ENCODE measurements at regions not wholly inside any gene's neighbourhood (a gene's known extent, or its start where the extent isn't known, plus 50 kb on each side); places are given as distances from the start of the nearest gene placed in this dataset.
"Not testable (repeated sequence)": the region's sequence is repeated elsewhere in the genome, so short reads cannot be mapped to it uniquely, and the experiment has no call there.

GRCh38 chr4:77300996-77301395 is 144.0 kb downstream of the CCNG2 start:
- not testable (repeated sequence) for H3K9me3 ChIP-seq (replicated peaks; ENCODE audit: control insufficient read depth, low read depth, low read length); H3K27me3 ChIP-seq (ENCODE audit: control insufficient read depth, insufficient read depth, low read length); H3K4me3 ChIP-seq (ENCODE audit: low read length); H3K4me1 ChIP-seq (ENCODE audit: control insufficient read depth, insufficient read depth, low read length); DNase-seq; H3K36me3 ChIP-seq (ENCODE audit: control insufficient read depth, insufficient read depth, low read length); H3K27ac ChIP-seq (ENCODE audit: low read length)
- WGBS (ENCODE audit: insufficient coverage), result no CpG with 5 or more reads among the region's 3 CpGs

- Histone ChIP-seq H3K36me3 (ENCODE audit: control insufficient read depth, insufficient read depth, low read length) (no peaks in the 10 kb centered on the region), H3K4me3 (ENCODE audit: low read length) (no peak overlapping the region), H3K27ac (ENCODE audit: low read length) (no peak overlapping the region), H3K27me3 (ENCODE audit: control insufficient read depth, insufficient read depth, low read length) (no peaks in the 10 kb centered on the region), H3K9me3 (replicated peaks; ENCODE audit: control insufficient read depth, low read depth, low read length) (no peaks in the 10 kb centered on the region), H3K4me1 (ENCODE audit: control insufficient read depth, insufficient read depth, low read length) (peaks cover 2% of the 10 kb centered on the region)
- no peak for DNase-seq
- no CpG with 5 or more reads among the region's 2 CpGs for WGBS (ENCODE audit: insufficient coverage)
These were observed 148.8 kb downstream of the CCNG2 start for GRCh38 chr4:77305766-77306165.

- Histone ChIP-seq H3K9me3 (replicated peaks; ENCODE audit: control insufficient read depth, low read depth, low read length) (no peaks in the 10 kb centered on the region), H3K4me1 (ENCODE audit: control insufficient read depth, insufficient read depth, low read length) (peaks cover 2% of the 10 kb centered on the region)
- DNase-seq, result no peak
These were observed 149.5 kb downstream of the CCNG2 start for GRCh38 chr4:77306496-77306895.

GRCh38 chr4:77308843-77309242 is 151.8 kb downstream of the CCNG2 start:
- H3K9me3 ChIP-seq (replicated peaks; ENCODE audit: control insufficient read depth, low read depth, low read length), result no peaks in the 10 kb centered on the region
- H3K36me3 ChIP-seq (ENCODE audit: control insufficient read depth, insufficient read depth, low read length), result no peaks in the 10 kb centered on the region
- H3K4me3 ChIP-seq (ENCODE audit: low read length), result no peak overlapping the region
- peaks cover 2% of the 10 kb centered on the region for H3K4me1 ChIP-seq (ENCODE audit: control insufficient read depth, insufficient read depth, low read length)
- no peak overlapping the region for H3K27ac ChIP-seq (ENCODE audit: low read length)
- no peaks in the 10 kb centered on the region for H3K27me3 ChIP-seq (ENCODE audit: control insufficient read depth, insufficient read depth, low read length)
- peak; percentile 17 for DNase-seq
- WGBS (ENCODE audit: insufficient coverage), result no CpG with 5 or more reads among the region's 1 CpG

More at GRCh38 chr4:77306496-77306895, 149.5 kb downstream of the CCNG2 start:
- no peak overlapping the region for H3K4me3 ChIP-seq (ENCODE audit: low read length)
- WGBS (ENCODE audit: insufficient coverage), result 78% methylated on average over 2 of the region's 2 CpGs
- H3K27ac ChIP-seq (ENCODE audit: low read length), result no peak overlapping the region
- no peaks in the 10 kb centered on the region for H3K27me3 ChIP-seq (ENCODE audit: control insufficient read depth, insufficient read depth, low read length)
- H3K36me3 ChIP-seq (ENCODE audit: control insufficient read depth, insufficient read depth, low read length), result no peaks in the 10 kb centered on the region

- H3K4me1 ChIP-seq (ENCODE audit: control insufficient read depth, insufficient read depth, low read length), result peaks cover 2% of the 10 kb centered on the region
- no peaks in the 10 kb centered on the region for H3K27me3 ChIP-seq (ENCODE audit: control insufficient read depth, insufficient read depth, low read length)
- H3K4me3 ChIP-seq (ENCODE audit: low read length), result no peak overlapping the region
- no peak overlapping the region for H3K27ac ChIP-seq (ENCODE audit: low read length)
- H3K9me3 ChIP-seq (replicated peaks; ENCODE audit: control insufficient read depth, low read depth, low read length), result no peaks in the 10 kb centered on the region
- DNase-seq, result no peak
- no CpG with 5 or more reads among the region's 2 CpGs for WGBS (ENCODE audit: insufficient coverage)
- no peaks in the 10 kb centered on the region for H3K36me3 ChIP-seq (ENCODE audit: control insufficient read depth, insufficient read depth, low read length)
These were observed 152.5 kb downstream of the CCNG2 start for GRCh38 chr4:77309496-77309895.

- 34% methylated on average over 2 of the region's 3 CpGs for WGBS (ENCODE audit: insufficient coverage)
- DNase-seq, result no peak
- no peaks in the 10 kb centered on the region for H3K27me3 ChIP-seq (ENCODE audit: control insufficient read depth, insufficient read depth, low read length)
- H3K36me3 ChIP-seq (ENCODE audit: control insufficient read depth, insufficient read depth, low read length), result no peaks in the 10 kb centered on the region
- H3K9me3 ChIP-seq (replicated peaks; ENCODE audit: control insufficient read depth, low read depth, low read length), result no peaks in the 10 kb centered on the region
- no peak overlapping the region for H3K4me3 ChIP-seq (ENCODE audit: low read length)
- H3K27ac ChIP-seq (ENCODE audit: low read length), result no peak overlapping the region
- H3K4me1 ChIP-seq (ENCODE audit: control insufficient read depth, insufficient read depth, low read length), result peaks cover 2% of the 10 kb centered on the region
These were observed 153.9 kb downstream of the CCNG2 start for GRCh38 chr4:77310931-77311330.

GRCh38 chr4:77314697-77315096 is 157.7 kb downstream of the CCNG2 start:
- no peak overlapping the region for H3K4me3 ChIP-seq (ENCODE audit: low read length)
- no peak overlapping the region for H3K27ac ChIP-seq (ENCODE audit: low read length)
- H3K36me3 ChIP-seq (ENCODE audit: control insufficient read depth, insufficient read depth, low read length), result no peaks in the 10 kb centered on the region
- no peaks in the 10 kb centered on the region for H3K27me3 ChIP-seq (ENCODE audit: control insufficient read depth, insufficient read depth, low read length)
- H3K9me3 ChIP-seq (replicated peaks; ENCODE audit: control insufficient read depth, low read depth, low read length), result peaks cover 4% of the 10 kb centered on the region
- no peak for DNase-seq
- 67% methylated on average over 2 of the region's 4 CpGs for WGBS (ENCODE audit: insufficient coverage)
- no peaks in the 10 kb centered on the region for H3K4me1 ChIP-seq (ENCODE audit: control insufficient read depth, insufficient read depth, low read length)

GRCh38 chr4:77327151-77327550 is 170.1 kb downstream of the CCNG2 start:
- H3K9me3 ChIP-seq (replicated peaks; ENCODE audit: control insufficient read depth, low read depth, low read length), result peaks cover 4% of the 10 kb centered on the region
- no peak overlapping the region for H3K4me3 ChIP-seq (ENCODE audit: low read length)
- no peaks in the 10 kb centered on the region for H3K27me3 ChIP-seq (ENCODE audit: control insufficient read depth, insufficient read depth, low read length)
- H3K27ac ChIP-seq (ENCODE audit: low read length), result no peak overlapping the region
- H3K36me3 ChIP-seq (ENCODE audit: control insufficient read depth, insufficient read depth, low read length), result no peaks in the 10 kb centered on the region
- H3K4me1 ChIP-seq (ENCODE audit: control insufficient read depth, insufficient read depth, low read length), result no peaks in the 10 kb centered on the region
- no peak for DNase-seq
- WGBS (ENCODE audit: insufficient coverage), result 70% methylated on average over 1 of the region's 6 CpGs

- H3K36me3 ChIP-seq (ENCODE audit: control insufficient read depth, insufficient read depth, low read length), result no peaks in the 10 kb centered on the region
- no peaks in the 10 kb centered on the region for H3K27me3 ChIP-seq (ENCODE audit: control insufficient read depth, insufficient read depth, low read length)
- WGBS (ENCODE audit: insufficient coverage), result 79% methylated on average over 2 of the region's 2 CpGs
- peaks cover 13% of the 10 kb centered on the region for H3K9me3 ChIP-seq (replicated peaks; ENCODE audit: control insufficient read depth, low read depth, low read length)
- H3K4me1 ChIP-seq (ENCODE audit: control insufficient read depth, insufficient read depth, low read length), result no peaks in the 10 kb centered on the region
- no peak overlapping the region for H3K4me3 ChIP-seq (ENCODE audit: low read length)
- H3K27ac ChIP-seq (ENCODE audit: low read length), result no peak overlapping the region
- no peak for DNase-seq
These were observed 175.8 kb downstream of the CCNG2 start for GRCh38 chr4:77332696-77333270.

- no peak overlapping the region for H3K4me3 ChIP-seq (ENCODE audit: low read length)
- no peaks in the 10 kb centered on the region for H3K27me3 ChIP-seq (ENCODE audit: control insufficient read depth, insufficient read depth, low read length)
- H3K4me1 ChIP-seq (ENCODE audit: control insufficient read depth, insufficient read depth, low read length), result no peaks in the 10 kb centered on the region
- H3K9me3 ChIP-seq (replicated peaks; ENCODE audit: control insufficient read depth, low read depth, low read length), result peaks cover 13% of the 10 kb centered on the region
- H3K27ac ChIP-seq (ENCODE audit: low read length), result no peak overlapping the region
- DNase-seq, result no peak
- H3K36me3 ChIP-seq (ENCODE audit: control insufficient read depth, insufficient read depth, low read length), result no peaks in the 10 kb centered on the region
- 94% methylated on average over 3 of the region's 3 CpGs for WGBS (ENCODE audit: insufficient coverage)
These were observed 179.6 kb downstream of the CCNG2 start for GRCh38 chr4:77336411-77337142.

Measured in muscle of leg (tissue), 3 donors.